Activated CD4-positive, alpha-beta T cell treated with anti-CD3 and anti-CD28 coated beads, Interleukin-2, Interleukin-4, amounts not matched to agents 100 ng/mL and 50 ng/mL, durations not matched to agents 16 hours and 8 hours (primary cell): ENCODE measurements at regions not wholly inside any gene's neighbourhood (a gene's known extent, or its start where the extent isn't known, plus 50 kb on each side); places are given as distances from the start of the nearest gene placed in this dataset.

Experiments used
- DNase-seq: peaks from one replicate; pipeline ENCODE4 v3.0.0-alpha.2; 2020; ENCODE audit warnings: low spot score

DNA sequence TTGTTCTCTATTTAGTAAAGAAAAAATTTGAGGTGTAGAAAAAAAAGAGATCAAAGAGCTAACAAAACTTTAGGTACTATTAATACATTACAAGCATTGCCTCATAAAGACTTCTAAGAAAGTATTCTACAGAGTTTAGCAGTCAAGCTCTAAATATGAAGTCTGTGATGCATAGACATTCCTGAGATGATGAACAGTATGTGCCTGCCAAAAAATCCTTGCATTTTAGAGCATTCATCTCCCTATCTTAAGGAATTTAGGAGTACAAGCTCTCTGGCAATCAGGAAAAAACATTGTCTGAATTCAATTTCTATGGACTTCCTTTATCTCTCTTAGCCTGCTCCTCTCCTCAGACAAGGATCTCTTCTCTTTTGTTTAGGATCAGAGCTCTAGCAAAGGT lies 202.6 kb upstream of the LRFN5 start:
- DNase-seq = no peak

DNA sequence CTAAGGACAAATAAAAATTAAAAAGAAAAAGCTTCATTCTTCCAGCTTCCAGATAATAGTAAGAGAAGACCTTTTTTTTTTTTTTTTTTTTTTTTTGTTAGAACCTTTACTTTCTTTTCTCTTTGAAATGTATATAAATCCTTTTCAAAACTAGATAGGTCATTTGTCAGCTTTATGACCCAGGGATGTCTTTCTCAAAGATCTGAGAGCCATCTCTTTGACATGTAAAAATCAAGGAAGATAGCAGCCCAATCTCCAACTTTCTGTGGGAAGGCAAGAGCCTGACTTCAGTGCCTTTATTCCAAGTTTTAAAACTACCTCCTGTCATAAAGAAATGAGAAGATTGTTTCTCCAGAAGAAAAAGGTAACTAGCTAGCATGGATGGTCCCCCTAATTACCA lies 203.3 kb upstream of the LRFN5 start:
- no peak for DNase-seq

DNA sequence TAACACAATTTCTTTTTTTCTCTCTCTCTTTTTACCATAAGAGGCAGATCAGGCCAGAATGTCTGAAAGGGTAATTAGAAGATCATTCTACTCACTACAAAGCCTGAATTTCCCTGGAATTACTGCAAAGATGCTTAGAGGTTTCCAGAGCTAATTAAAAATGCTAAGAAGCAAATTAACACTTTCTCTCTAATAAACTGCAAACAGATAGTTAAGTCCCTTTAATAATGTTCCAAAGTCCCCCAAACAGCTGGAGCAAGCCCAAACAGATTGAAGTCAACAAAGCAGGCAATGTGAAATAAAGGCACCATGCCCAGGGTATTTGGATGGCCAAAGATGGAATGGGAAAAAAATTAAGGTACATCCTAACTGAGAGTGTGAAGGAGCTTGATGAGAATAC lies 208.8 kb upstream of the LRFN5 start:
- DNase-seq = no peak

DNA sequence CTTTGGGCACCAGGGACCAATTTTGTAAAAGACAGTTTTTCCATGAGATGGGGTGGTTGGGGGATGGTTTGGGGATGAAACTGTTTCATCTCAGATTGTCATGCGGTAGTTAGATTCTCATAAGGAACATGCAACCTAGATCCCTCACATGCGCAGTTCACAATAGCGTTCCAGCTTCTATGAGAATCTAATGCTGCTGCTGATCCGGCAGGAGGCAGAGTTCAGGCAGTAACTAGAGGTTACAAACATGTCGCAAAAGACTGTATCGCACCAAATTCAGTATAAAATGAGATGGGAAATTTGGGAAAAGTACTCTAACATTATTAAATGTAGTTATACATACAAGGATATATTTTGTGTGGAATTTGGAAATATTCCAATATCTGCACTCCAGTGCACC lies 213.2 kb upstream of the LRFN5 start:
- DNase-seq = no peak

DNA sequence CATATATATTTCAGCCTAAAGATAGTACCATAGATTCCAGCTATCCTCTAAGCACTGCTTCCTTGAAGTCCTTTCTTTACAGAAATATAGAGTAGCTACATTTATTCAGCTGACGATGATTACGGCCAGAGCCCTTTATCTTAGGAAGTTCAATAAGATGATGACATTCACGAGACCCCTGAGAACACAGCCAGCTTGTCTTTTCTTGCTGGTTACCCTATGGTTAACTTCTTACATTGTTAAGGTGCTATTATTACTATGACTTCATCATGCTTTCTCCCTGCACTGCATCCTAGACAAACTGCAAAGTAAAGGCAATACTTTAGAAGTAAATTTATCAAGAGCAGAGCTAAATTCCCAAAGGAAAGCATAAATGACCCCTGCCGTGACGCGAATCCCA lies 214.4 kb upstream of the LRFN5 start:
- no peak for DNase-seq

DNA sequence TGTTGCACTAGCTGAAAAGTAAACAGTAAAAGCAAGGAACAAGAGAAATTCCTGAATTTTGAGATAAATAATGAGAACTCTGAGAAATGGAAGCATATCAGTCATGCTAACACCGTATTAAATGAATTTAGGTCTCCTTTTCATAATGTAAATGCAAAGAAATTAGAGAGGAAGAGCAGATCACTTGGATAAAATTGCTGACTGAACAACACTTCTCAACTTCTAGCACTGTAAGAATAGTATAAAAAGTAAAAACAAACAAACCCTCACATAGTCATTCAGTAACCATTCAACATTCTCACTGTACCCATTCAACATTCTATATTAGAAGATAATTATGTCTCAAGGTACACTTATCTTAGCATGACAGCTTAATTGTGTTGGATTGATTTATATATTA lies 217.3 kb upstream of the LRFN5 start:
- no peak for DNase-seq

DNA sequence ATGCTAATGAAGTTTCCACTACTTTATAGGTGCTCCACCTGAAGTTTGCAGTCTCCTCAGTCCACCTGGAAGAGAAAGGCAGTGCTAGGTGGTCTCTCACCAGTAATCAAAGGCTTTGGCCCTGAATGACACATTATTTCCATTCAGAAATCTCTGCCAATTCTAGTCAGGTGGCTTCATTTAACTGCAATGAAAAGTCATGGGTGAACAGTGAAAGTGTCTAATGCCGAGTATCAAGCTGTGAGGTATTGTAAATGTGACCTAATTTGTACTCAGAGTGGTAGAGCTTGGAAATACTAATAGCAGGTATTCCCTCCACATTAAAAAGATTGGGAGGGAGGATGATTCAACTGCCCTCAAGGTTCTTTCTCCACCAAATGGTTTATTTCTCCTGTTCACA lies 220.9 kb upstream of the LRFN5 start:
- DNase-seq = no peak

DNA sequence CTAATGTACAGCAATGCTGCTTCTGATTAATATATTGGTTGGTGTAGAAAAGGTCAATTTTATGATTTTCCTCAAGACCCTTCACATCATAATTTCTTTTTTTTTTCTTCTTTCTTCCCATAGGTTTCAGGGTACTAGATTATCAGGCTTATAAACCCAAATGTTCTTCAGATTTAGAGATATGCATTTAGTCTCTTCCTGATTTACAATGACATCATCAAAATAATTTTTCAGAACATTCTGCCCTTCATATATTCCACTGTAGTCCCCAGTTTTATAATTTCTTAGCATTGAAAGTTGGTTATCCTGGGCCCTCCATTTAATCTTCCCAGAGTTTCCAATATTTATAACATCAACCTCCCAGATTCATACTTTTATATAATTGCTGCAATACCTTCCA lies 226.7 kb upstream of the LRFN5 start:
- DNase-seq = no peak

DNA sequence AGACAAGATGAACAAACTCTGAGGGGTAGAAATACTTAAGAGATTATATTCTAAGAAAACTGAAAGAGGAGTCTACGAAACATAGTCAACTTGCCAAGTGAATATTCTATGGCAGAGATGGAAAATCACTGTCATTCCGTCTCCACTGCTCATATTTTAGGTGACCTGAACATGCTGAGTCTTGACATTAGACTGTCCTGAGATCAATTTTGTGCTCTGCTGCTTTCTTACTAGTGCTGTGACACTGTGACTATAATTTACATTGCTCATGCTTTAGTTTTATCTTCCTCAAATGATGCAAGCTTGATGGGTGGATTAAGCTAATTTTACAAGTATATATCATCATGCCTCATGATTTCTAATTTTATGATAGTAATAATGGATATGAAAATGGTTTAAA lies 228.2 kb upstream of the LRFN5 start:
- no peak for DNase-seq

DNA sequence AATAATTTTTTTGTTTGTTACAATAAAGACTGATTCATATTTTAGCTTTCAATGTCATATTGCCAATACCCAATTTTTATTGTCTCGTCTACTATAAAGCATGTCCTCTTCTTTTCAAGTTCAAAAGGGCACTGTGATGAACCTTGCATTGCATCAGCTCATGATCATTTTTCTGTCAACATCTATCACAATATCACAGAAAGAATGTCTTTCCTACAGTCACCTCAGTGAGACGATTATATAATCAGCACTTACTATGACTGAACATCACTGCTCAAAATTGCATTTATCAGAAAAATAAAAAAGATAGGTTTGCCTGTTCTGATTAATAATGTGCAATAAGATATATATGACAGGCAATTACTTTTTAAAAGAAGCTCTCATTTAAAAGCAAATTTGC lies 228.7 kb upstream of the LRFN5 start:
- DNase-seq = no peak

DNA sequence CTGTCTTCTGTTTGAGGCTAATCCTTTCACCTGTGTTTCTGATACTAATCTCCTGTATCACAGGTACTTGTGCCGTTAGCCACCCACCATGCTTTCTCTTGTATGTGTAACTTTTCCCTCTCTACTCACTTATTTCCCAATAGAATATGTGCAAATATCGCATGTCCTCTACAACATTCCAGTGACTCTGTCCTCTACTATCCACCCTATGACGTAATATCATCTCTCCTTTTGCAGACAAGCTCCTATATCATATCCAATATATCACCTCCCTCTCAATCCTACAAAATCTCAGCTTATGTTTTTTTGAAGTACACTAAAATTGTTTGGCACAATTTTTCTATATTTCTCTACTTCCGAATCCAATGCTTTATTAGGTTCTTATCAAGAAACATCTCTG lies 232.6 kb upstream of the LRFN5 start:
- DNase-seq = no peak

DNA sequence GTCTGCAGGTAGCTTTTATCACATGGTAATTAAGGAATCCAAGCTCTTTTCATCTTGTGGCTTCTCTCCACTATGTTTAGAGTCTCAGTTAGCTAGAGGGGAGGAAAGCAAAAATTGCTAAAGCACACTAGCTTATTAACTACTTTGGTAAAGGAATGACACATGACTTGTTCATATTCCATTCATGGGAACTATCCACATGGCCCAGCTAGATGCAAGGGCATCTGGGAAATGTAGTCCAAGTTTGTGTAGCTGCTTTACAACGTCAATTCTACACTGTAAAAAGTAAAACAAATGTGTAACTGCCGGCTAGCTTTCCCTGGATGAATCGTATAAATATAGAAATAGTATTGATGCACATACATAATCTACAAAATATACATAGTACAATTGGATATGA lies 244.5 kb upstream of the LRFN5 start:
- DNase-seq = no peak

DNA sequence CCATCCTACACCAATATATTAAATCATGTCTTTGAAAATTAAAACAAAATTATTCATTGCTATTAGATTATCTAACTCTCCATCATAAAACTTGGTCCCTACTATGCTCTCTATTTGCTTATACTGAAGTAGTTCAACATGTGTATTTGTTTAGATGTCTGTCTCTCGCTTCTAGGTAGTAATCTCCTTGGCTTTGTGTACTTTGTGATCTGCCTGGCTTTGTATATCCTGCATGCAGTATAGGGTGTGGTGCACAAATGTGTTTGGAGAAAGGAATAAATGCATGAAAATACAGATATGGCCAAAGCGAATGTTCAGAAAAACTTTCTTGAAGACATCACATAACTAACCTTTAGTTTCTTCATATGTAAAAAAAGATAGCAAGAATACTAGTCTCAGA lies 246.6 kb upstream of the LRFN5 start:
- no peak for DNase-seq

DNA sequence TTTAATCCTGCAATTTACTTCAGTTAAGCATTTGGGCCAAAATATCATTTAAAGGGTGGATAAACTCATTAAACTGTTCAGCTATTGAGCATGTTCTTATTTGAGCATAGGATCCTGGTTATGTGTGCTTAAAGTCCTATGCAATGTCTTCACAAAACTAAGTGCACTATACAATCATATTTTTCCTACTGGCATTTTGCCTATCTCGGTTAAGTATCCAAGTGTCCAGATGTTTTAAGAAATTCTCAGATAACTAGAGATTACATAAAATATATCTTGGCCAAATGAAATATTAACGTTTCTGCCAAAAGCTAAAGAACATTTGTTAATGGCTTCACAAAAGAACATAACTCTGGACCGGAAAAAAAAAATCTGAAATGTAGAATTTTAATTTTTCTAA lies 250.8 kb upstream of the LRFN5 start:
- no peak for DNase-seq

DNA sequence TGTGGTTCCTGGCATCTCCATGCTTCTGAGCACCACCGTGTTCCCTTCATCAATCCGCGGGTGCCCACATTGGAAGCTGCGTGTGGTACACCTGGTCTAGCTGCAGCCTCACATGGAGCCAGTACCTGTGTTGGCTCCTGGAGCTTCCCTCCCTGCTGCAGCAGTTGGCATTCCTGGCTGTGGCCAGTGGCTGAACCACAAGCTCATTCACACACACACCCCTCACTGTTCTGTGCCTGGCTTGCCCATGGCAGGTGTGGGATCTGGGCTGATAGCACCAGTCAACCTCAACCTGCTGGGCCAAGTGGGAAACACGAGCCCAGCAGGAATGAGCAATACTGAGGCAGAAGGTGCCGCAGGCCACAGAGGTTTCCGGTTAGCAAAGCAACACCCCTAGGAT lies 256.2 kb upstream of the LRFN5 start:
- no peak for DNase-seq

DNA sequence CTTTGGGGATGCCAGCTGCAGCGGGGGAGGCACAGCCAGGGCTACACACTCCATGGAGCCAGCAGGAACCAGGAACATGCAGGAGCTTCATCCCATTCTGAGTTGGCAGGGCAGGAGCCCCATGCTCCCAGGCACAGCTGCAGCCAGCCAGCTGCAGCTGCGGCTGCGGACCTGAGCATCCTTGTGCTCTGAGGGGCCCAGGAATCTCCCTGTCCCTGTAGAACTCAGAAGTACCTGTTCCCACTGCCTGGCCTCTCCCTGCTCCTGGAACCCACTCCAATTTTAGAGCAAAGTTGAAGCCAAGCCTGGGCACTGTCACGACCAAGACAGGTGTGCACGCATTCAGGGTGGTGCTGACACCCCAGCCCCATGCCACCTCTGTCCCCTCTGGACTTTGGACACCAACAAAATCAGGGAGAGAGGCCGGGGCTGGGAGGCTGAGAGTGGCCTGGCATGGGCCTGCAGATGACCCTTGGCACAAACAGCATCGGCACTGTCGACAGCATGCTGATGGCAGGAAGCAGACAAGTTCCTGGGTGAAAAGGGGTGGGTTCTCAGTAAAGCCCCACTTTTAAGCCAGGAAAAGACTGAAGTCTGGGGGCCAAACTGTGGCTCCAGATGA lies 257.3 kb upstream of the LRFN5 start:
- DNase-seq = no peak

DNA sequence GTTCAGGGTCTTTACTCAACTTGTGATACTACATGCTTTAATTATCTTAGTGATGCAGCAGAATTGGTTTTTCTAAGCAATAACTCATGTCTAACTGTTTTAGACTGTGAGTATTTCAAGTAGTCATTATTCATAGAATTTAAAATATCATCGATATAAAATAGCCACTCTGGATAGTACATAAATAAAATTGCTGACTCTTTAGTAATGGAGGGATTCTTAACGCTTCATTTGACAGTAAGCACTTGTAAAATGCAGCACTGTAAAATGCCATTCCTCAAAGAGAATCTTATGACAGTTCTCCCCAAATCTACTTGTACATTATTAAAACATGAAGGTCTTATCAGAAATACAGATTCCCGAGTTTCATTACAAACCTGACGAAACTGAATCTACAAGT lies 262.8 kb upstream of the LRFN5 start:
- no peak for DNase-seq

DNA sequence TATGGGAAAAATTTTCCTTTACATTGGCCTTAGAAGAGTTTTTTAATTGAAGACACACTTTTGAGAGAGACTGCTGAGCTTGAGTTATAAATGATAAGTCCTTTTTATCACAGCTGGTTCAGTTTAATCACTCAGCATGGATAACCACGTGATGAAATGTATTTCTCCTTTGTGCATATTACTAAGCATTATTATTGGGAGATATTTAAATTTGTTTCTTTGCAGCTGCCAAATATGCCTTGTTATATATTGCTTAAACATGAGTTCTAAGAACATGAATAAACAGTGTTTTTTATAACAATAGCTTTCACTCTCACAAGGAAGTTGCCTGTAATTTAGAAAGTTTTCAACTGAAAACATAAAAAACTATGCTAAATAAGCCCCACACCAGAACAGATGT lies 293.5 kb upstream of the LRFN5 start:
- no peak for DNase-seq

DNA sequence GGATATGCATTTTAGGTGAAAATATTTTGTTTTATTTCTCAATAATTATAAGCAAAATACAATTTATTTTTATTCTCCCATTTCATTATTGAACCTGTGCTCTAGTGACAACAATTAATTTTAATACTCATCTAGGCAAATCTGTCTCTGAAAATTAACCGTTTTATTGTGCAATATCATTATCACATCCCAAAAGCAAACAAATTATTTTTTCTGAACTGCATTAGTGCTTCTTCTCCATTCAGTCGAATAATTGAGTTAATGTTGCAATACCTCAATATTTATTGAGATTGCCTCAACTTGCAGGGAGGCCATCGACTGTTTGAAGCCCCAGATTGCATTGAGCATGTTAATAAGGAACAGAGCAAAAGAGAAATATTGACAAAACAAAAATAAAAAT lies 303.2 kb upstream of the LRFN5 start:
- DNase-seq = no peak

DNA sequence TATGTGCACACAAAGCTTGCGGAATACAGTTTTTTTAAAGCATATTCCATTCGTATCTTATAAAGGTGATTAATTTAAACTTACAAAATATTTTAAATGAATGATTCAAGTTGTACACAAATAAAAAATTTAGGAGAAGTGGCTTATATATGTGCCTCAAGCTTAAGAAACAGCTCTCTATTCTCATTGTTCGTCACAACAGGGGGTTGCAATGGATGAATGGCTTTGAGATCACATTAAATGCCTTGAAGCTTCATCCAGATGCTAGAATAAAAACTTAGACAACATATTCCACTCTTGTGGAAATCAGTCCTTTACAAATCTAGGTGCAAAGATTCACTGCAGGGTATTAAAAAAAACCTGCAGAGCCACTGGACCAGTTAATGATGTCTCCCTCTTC lies 303.9 kb upstream of the LRFN5 start:
- no peak for DNase-seq

DNA sequence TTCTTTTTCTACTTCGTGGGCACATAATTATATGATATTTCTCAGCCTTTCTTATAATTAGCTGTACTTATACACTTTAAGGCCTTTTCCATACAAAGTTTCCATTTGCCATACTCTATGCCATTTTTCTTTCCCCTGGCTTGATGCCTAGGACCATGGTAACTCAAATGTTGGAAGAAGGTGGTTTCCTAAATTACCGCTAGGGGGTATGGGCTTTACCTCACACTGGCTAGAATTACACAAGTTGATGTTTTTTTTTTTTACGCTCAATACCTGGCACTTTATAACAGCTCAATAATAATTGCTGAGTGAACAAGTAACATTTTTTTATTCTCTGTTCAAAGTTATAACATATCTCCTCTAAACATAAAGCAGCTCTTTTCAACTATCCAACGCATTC lies 306.8 kb upstream of the LRFN5 start:
- DNase-seq = no peak

DNA sequence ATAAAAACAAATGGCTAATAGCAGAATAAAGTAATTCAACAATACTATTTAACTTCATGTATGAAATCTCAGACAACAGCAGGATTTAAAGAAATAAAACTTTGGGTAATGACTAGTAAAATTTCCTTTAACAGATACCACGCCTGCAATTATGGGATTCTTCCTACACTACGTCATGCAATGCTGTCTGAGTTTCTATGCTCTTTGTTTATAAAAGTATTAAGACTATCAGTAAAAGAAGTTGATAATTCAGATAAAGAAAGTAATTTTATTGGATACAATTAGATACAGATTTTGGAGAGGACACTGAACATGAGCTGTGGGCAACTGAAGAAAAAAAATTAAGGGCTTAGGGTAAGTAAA lies 308.4 kb upstream of the LRFN5 start:
- no peak for DNase-seq

DNA sequence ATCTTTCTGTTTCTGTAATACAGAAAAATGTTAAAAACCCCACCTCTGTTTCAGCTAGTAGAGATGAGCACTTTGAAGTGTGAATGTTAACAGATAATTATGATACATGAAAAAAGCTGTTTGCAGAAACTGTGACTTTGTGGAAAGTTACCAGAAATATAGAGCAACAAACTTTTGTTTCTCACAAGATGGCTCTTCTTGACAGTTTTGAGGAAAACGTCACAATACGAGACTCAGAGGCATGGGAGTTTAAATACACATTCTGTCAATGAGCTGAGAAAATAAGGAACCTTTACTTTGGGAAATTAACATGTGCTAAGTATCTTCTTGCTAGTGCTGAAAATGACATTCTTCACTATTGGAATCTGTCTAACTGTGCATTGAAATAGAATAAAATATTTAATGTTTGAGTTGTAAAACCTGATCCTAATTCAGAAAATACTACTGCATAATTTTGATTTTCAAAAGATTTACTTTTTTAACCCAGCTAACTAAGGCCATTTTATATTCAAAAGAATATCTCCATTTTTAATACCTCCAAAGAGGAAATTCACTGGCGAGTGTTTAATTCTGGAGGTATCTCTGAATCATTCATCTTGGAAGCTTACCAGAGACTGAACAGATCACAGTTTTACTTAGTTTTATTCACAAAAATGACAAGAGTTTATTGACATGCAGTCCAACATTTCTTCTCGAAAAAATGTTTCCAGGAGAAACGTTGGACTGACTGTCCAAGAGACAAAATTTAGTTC lies 308.9 kb upstream of the LRFN5 start:
- DNase-seq = no peak

DNA sequence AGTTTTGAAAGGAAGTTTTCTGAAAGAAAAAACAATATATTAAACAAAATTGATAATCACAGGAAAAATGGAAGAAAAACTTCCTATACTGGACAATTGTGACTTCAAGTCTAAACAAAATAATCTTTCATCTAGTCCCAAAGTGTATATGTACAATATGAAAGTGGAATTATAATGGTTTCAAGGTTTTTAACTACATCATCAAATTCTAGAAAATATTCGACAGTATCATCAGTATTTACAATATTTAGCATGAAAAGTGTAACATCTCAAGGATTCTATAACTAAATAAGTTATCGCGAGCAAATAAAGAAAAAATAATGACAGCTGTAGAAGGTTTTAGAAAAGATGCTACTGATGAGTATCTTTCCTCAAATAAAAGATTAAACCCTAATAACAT lies 310.9 kb upstream of the LRFN5 start:
- DNase-seq = no peak
